Ureter (tissue), 1 donor: ENCODE measurements at regions not wholly inside any gene's neighbourhood (a gene's known extent, or its start where the extent isn't known, plus 50 kb on each side); places are given as distances from the start of the nearest gene placed in this dataset.

Source experiments
- DNase-seq: peaks from one replicate; pipeline ENCODE4 v3.0.0-alpha.2; 2020; ENCODE audit warnings: low spot score
- donor health status: DM: yes; HTN: yes; CAD: no.

GRCh38 chr7:42492920-42493319 lies 255.9 kb upstream of the GLI3 start:
- DNase-seq, result no peak

GRCh38 chr7:42491106-42491505 lies 254.1 kb upstream of the GLI3 start:
- DNase-seq, result no peak

- no peak for DNase-seq
These were observed 252.3 kb upstream of the GLI3 start for GRCh38 chr7:42489299-42489698.

GRCh38 chr7:42485301-42485766 lies 248.3 kb upstream of the GLI3 start:
- DNase-seq, result no peak

- DNase-seq, result no peak
These were observed 246.9 kb upstream of the GLI3 start for GRCh38 chr7:42483886-42484285.

GRCh38 chr7:42479816-42480633 lies 243.0 kb upstream of the GLI3 start:
- DNase-seq, result no peak

GRCh38 chr7:42479452-42479815 lies 242.4 kb upstream of the GLI3 start:
- DNase-seq, result no peak

GRCh38 chr7:42478717-42479116 lies 241.7 kb upstream of the GLI3 start:
- no peak for DNase-seq

- DNase-seq, result no peak
These were observed 239.2 kb upstream of the GLI3 start for GRCh38 chr7:42476255-42476654.

GRCh38 chr7:42475082-42475481 lies 238.1 kb upstream of the GLI3 start:
- no peak for DNase-seq

- DNase-seq, result no peak
These were observed 236.1 kb upstream of the GLI3 start for GRCh38 chr7:42473099-42473498.

- no peak for DNase-seq
These were observed 234.7 kb upstream of the GLI3 start for GRCh38 chr7:42471573-42472174.

- DNase-seq, result no peak
These were observed 232.3 kb upstream of the GLI3 start for GRCh38 chr7:42469341-42469740.

GRCh38 chr7:42468471-42468870 lies 231.5 kb upstream of the GLI3 start:
- no peak for DNase-seq

GRCh38 chr7:42461537-42461936 lies 224.5 kb upstream of the GLI3 start:
- DNase-seq, result no peak

GRCh38 chr7:42460933-42461332 lies 223.9 kb upstream of the GLI3 start:
- DNase-seq, result no peak

- DNase-seq, result no peak
These were observed 223.1 kb upstream of the GLI3 start for GRCh38 chr7:42460148-42460547.

- DNase-seq, result no peak
These were observed 220.7 kb upstream of the GLI3 start for GRCh38 chr7:42457663-42458062.

GRCh38 chr7:42456756-42457276 lies 219.8 kb upstream of the GLI3 start:
- DNase-seq, result no peak

- no peak for DNase-seq
These were observed 219.3 kb upstream of the GLI3 start for GRCh38 chr7:42456267-42456666.

- no peak for DNase-seq
These were observed 216.9 kb upstream of the GLI3 start for GRCh38 chr7:42453931-42454361.

GRCh38 chr7:42452356-42452755 lies 215.3 kb upstream of the GLI3 start:
- no peak for DNase-seq

GRCh38 chr7:42449431-42449830 lies 212.4 kb upstream of the GLI3 start:
- DNase-seq, result no peak
